Activated CD4-positive, alpha-beta T cell treated with anti-CD3 and anti-CD28 coated beads, Interleukin-2, amount 50 U/mL, for 48 hours (primary cell): ENCODE measurements at regions not wholly inside any gene's neighbourhood (a gene's known extent, or its start where the extent isn't known, plus 50 kb on each side); places are given as distances from the start of the nearest gene placed in this dataset.

Experiments
- DNase-seq, 2 experiments: peaks; one replicate each; pipeline ENCODE4 v3.0.0-alpha.2; 2020

DNA sequence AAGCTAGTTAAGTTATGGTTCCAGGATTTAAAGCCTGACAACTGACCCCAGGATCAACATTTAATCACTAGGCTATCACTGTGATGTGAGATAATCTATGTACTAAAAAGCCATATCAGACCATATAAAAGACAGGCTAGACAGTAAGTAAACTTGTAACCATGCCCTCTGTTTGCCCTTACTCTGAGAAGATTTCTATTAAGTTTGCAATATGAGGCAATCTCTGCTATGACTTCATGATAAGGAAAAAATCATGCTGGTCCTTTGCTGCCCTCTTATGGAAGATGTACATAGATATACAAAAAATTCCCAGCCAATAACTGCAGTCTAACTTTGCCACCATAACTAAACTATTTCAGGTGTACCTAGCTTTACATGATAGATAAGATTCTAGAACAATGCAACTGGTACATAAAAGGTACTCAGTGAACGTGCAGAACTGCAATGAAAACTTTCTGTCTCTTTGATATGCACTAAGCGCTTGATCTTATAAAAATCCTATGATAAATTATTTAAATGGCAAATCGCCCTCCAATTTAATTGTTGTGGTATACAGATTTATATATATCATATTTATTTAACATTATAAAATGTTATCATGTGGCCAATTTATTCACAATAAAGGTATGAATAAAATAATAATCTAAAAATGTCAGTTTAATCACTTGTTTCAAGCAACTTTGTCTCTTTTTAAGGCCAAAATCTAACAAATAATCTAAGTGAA, 70.5 kb downstream of the FAM217A start:
- no peak for DNase-seq

DNA sequence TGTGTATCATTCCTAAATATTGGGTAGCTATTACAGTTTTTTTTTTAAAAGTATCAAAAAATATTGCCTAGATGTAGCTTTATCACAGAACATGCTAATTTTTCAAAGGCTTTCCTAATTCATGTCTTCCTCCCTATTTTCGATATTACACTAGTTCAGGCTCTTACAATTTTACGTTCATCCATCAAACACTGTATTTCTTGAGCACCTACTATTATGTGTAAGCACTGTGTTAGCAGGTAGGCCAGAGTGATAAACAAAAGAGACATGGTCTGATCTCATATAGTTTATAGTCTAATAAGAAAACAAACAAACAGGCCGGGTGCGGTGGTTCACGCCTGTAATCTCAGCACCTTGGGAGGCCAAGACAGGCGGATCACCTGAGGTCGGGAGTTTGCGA, 69.5 kb downstream of the FAM217A start:
- DNase-seq: no peak

DNA sequence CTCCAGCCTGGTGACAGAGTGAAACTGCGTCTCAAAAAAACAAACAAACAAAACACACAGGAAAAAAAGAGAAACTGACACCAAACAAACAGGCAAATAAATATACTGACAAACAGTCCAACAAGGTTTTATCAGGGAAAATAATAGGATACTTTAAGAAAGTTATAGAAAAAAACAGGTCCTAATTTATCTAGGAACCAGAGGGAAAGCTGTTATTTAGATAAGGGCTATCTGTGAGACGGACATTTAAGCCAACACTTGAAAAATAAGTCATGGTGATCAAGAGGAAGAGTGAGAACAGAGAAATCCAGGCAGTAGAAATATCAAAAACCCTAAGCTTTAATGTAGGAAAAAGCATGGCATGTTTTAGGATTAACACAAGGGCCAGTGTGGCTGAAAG, 68.9 kb downstream of the FAM217A start:
- DNase-seq: no peak

DNA sequence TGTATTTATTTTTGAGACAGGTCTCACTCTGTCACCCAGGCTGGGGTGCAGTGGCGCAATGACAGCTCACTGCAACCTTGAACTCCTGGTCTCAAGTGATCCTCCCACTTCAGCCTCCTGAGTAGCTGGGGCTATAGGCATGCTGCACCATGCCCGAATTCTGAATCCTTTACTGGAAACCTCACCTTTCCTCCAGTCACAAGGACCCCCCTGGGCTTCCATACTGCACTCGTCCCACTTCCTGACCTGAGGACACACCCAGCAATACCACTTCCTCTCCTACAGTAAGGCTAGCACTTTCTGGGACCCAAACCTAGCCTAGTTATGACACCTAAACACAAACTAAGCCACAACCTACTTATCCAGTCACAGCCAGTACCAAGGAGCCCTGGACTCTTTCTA, 68.2 kb downstream of the FAM217A start:
- peak in 1 of 2 experiments; percentile 21 for DNase-seq

DNA sequence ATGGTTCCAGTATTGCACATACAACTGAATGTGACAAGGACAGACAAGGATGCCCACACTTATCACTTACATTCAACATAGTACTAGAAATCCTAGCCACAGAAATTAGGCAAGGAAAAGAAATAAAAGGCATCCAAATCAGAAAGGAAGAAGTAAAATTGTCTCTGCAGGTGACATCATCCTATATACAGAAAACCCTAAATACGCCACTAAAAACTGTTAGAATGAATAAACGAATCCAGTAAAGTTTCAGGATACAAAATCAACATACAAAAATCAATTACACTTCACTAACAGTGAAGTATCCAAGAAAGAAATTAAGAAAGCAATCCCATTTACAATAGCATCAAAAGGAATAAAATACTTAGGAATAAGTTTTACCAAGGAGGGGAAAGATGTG, 66.1 kb downstream of the FAM217A start:
- no peak for DNase-seq

DNA sequence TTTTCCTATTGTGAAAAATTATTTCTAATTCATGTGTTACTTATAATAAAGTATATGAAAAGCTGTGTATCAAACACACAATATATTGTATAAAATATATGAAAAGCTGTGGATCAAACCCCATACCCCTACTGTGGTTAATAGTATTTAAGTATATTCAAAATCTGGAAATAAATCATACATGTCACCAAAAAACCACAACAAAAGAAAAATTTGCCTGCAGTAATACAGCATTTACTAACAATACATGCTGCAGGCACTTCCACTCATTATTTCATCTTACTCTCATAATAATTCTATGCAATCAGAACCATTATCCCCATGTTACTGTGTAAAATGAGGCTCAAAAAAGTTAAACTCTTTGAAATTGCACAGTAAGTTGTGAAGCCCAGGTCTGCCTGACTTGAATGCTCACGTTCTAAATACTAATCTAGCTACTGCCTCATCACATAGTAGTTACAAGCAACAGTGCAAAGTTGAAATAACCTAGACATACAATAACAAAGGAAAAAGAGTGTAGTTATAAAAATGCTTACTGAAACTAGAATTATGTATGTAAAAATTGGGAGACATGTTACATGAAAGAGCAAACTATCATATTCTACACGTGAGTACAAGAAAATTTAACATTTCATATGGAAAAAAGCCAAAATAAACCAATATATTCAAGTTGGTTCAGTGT, 61.7 kb downstream of the FAM217A start:
- no peak for DNase-seq

DNA sequence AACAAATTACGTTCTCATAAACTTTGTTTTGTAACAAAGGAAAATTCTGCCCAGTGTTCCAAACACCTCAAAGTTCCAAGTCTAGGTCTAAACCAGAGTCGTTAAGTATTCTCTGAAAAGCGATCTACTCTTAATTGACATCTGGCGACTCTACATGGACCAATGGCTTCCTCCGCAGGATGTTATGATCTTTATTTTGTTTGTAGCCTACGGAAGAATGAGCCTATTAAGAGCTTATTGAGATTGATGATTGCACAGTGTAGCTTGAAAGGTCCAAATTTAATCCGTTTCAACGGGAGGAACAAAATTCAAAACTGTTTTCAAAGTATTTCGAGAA, 61.1 kb downstream of the FAM217A start:
- DNase-seq: no peak

DNA sequence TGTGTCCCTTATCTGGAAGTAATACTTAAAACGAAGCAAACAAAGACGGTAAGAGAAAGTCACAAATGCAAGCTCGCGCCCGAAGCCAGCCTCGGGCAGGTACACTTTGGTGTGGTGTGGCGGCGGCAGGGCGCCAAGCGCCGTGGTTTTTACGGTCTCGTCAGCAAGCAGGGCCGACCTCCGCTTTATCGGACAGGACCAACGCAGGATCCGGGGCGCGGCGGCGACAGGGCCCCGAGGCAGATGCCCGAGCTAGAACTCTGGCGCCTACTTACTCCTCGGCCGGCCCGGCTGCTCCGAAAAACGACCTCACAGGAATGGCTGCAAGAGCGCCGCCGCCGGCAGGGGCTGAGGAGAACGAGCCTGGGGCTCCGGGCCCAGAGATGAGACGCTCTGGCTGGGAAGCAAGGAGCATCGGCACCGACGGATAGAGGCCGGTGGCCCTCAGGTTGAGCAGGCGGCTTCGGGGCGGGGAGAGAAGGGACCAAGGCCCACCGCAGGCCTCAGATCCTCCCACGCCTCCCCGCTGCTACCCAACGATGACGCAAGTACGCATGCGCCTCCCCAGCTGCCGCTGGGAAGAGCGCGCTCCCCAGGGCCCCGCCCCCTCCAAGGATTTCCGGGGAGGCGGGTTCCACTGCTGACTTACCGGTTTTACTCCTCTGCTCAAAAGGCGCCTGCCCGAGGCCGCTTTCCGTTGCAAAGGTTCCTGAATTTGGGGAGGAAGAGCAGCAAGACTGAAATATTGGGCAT, 60.6 kb downstream of the FAM217A start:
- peak; percentile 97 to 98 for DNase-seq
